Loucy (cell line): ENCODE measurements at regions not wholly inside any gene's neighbourhood (a gene's known extent, or its start where the extent isn't known, plus 50 kb on each side); places are given as distances from the start of the nearest gene placed in this dataset.

ENCODE experiments used
- CTCF ChIP-seq: fragments of 200-600 bp; sonication (generic); conservative IDR thresholded peaks from 2 replicates; pipeline ENCODE4 v1.5.1; 2014; ENCODE audit warnings: mild to moderate bottlenecking, antibody characterized with exemption, low read length
- EZH2phosphoT487 ChIP-seq: fragments of 200-600 bp; IDR thresholded peaks from 2 replicates; pipeline ENCODE4 v1.6.1; 2018; ENCODE audit warnings: antibody characterized with exemption, mild to moderate bottlenecking, moderate library complexity, borderline replicate concordance

DNA sequence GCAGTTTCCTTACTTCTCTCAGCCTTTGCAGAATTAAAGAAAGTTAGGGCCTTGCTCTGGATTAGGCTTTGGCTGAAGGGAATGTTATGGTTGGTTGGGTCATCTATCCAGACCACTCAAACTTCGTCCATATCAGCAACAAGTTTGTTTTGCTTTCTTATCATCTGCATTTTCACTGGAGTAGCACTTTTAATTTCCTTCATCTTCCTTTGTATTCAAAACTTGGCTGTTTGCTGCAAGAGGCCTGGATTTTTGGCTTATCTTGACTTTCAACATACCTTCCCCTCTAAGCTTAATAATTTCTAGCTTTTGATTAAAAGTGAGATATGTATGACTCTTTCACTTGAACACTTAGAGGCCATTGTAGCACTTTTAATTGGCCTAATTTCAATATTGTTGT, 126.7 kb upstream of the CENPE start:
- TF ChIP-seq CTCF, result no peak
- no peak for TF ChIP-seq EZH2phosphoT487
